T-helper 1 cell treated with Interleukin-12 subunit alpha and Interleukin-12 subunit beta and Interleukin-4 antibody, amounts not matched to agents 30 μg/mL and 1 μg/mL, for 36 hours (primary cell): ENCODE measurements at regions not wholly inside any gene's neighbourhood (a gene's known extent, or its start where the extent isn't known, plus 50 kb on each side); places are given as distances from the start of the nearest gene placed in this dataset.

Experiments used
- H3K27ac Mint-ChIP-seq: one replicate; pipeline ENCODE4 v1.8.0; 2021; ENCODE audit warnings: mild to moderate bottlenecking, mixed read lengths
- H3K27me3 Mint-ChIP-seq: one replicate; pipeline ENCODE4 v1.8.0; 2021; ENCODE audit warnings: low read depth, mixed read lengths
- H3K36me3 Mint-ChIP-seq: one replicate; pipeline ENCODE4 v1.8.0; 2021; ENCODE audit warnings: low read depth, mixed read lengths
- H3K4me1 Mint-ChIP-seq: one replicate; pipeline ENCODE4 v1.8.0; 2021; ENCODE audit warnings: low read depth, mixed read lengths
- H3K4me3 Mint-ChIP-seq: one replicate; pipeline ENCODE4 v1.8.0; 2021; ENCODE audit warnings: mild to moderate bottlenecking, moderate library complexity, mixed read lengths
- H3K9me3 Mint-ChIP-seq: one replicate; pipeline ENCODE4 v1.8.0; 2021; ENCODE audit warnings: mixed read lengths

- Mint-ChIP-seq H3K27ac (no peak overlapping the region), H3K9me3 (no peaks in the 10 kb centered on the region), H3K36me3 (no peaks in the 10 kb centered on the region), H3K27me3 (peaks cover 10% of the 10 kb centered on the region), H3K4me3 (no peak overlapping the region), H3K4me1 (no peaks in the 10 kb centered on the region)
Measured at GRCh38 chr20:59453759-59454560, 150.4 kb upstream of the PHACTR3 start.

- no peaks in the 10 kb centered on the region for H3K4me1 Mint-ChIP-seq
- H3K9me3 Mint-ChIP-seq = no peaks in the 10 kb centered on the region
- H3K27ac Mint-ChIP-seq = no peak overlapping the region
- H3K27me3 Mint-ChIP-seq = peaks cover 4% of the 10 kb centered on the region
- no peaks in the 10 kb centered on the region for H3K36me3 Mint-ChIP-seq
- H3K4me3 Mint-ChIP-seq = no peak overlapping the region
Measured at GRCh38 chr20:59455402-59456341, 148.7 kb upstream of the PHACTR3 start.

GRCh38 chr20:59456342-59457279, 147.7 kb upstream of the PHACTR3 start:
- Mint-ChIP-seq H3K36me3 (no peaks in the 10 kb centered on the region), H3K4me3 (no peak overlapping the region), H3K27me3 (peaks cover 4% of the 10 kb centered on the region), H3K4me1 (no peaks in the 10 kb centered on the region), H3K27ac (no peak overlapping the region), H3K9me3 (no peaks in the 10 kb centered on the region)

GRCh38 chr20:59458645-59459044, 145.7 kb upstream of the PHACTR3 start:
- Mint-ChIP-seq H3K27me3 (no peaks in the 10 kb centered on the region), H3K27ac (no peak overlapping the region), H3K9me3 (no peaks in the 10 kb centered on the region), H3K4me3 (no peak overlapping the region), H3K36me3 (no peaks in the 10 kb centered on the region), H3K4me1 (no peaks in the 10 kb centered on the region)

- H3K27ac Mint-ChIP-seq = no peak overlapping the region
- no peaks in the 10 kb centered on the region for H3K9me3 Mint-ChIP-seq
- no peaks in the 10 kb centered on the region for H3K4me1 Mint-ChIP-seq
- no peak overlapping the region for H3K4me3 Mint-ChIP-seq
- no peaks in the 10 kb centered on the region for H3K27me3 Mint-ChIP-seq
- H3K36me3 Mint-ChIP-seq = no peaks in the 10 kb centered on the region
Measured at GRCh38 chr20:59459586-59459985, 144.8 kb upstream of the PHACTR3 start.

GRCh38 chr20:59460352-59460751, 144.0 kb upstream of the PHACTR3 start:
- Mint-ChIP-seq H3K27ac (no peak overlapping the region), H3K36me3 (no peaks in the 10 kb centered on the region), H3K9me3 (no peaks in the 10 kb centered on the region), H3K4me3 (no peak overlapping the region), H3K27me3 (no peaks in the 10 kb centered on the region), H3K4me1 (no peaks in the 10 kb centered on the region)

GRCh38 chr20:59461526-59461925, 142.8 kb upstream of the PHACTR3 start:
- Mint-ChIP-seq H3K27me3 (no peaks in the 10 kb centered on the region), H3K4me1 (no peaks in the 10 kb centered on the region), H3K36me3 (no peaks in the 10 kb centered on the region), H3K9me3 (no peaks in the 10 kb centered on the region), H3K27ac (no peak overlapping the region), H3K4me3 (no peak overlapping the region)

GRCh38 chr20:59462249-59462648, 142.1 kb upstream of the PHACTR3 start:
- Mint-ChIP-seq H3K4me1 (no peaks in the 10 kb centered on the region), H3K27ac (no peak overlapping the region), H3K36me3 (no peaks in the 10 kb centered on the region), H3K4me3 (no peak overlapping the region), H3K9me3 (no peaks in the 10 kb centered on the region), H3K27me3 (no peaks in the 10 kb centered on the region)

- Mint-ChIP-seq H3K9me3 (no peaks in the 10 kb centered on the region), H3K4me1 (no peaks in the 10 kb centered on the region), H3K4me3 (no peak overlapping the region), H3K27me3 (no peaks in the 10 kb centered on the region), H3K36me3 (no peaks in the 10 kb centered on the region), H3K27ac (no peak overlapping the region)
Measured at GRCh38 chr20:59463541-59463940, 140.8 kb upstream of the PHACTR3 start.

GRCh38 chr20:59466107-59466815, 138.1 kb upstream of the PHACTR3 start:
- Mint-ChIP-seq H3K27ac (no peak overlapping the region), H3K36me3 (no peaks in the 10 kb centered on the region), H3K27me3 (no peaks in the 10 kb centered on the region), H3K4me1 (no peaks in the 10 kb centered on the region), H3K9me3 (no peaks in the 10 kb centered on the region), H3K4me3 (no peak overlapping the region)

GRCh38 chr20:59468831-59469230, 135.5 kb upstream of the PHACTR3 start:
- H3K27ac Mint-ChIP-seq = no peak overlapping the region
- H3K36me3 Mint-ChIP-seq = no peaks in the 10 kb centered on the region
- H3K27me3 Mint-ChIP-seq = peaks cover 3% of the 10 kb centered on the region
- no peaks in the 10 kb centered on the region for H3K9me3 Mint-ChIP-seq
- H3K4me1 Mint-ChIP-seq = no peaks in the 10 kb centered on the region
- H3K4me3 Mint-ChIP-seq = no peak overlapping the region

GRCh38 chr20:59469267-59470252, 134.8 kb upstream of the PHACTR3 start:
- no peaks in the 10 kb centered on the region for H3K36me3 Mint-ChIP-seq
- no peaks in the 10 kb centered on the region for H3K9me3 Mint-ChIP-seq
- no peak overlapping the region for H3K4me3 Mint-ChIP-seq
- no peak overlapping the region for H3K27ac Mint-ChIP-seq
- H3K27me3 Mint-ChIP-seq = peaks cover 10% of the 10 kb centered on the region
- no peaks in the 10 kb centered on the region for H3K4me1 Mint-ChIP-seq

- H3K27me3 Mint-ChIP-seq = peaks cover 10% of the 10 kb centered on the region
- H3K36me3 Mint-ChIP-seq = no peaks in the 10 kb centered on the region
- H3K27ac Mint-ChIP-seq = no peak overlapping the region
- no peaks in the 10 kb centered on the region for H3K4me1 Mint-ChIP-seq
- no peak overlapping the region for H3K4me3 Mint-ChIP-seq
- no peaks in the 10 kb centered on the region for H3K9me3 Mint-ChIP-seq
Measured at GRCh38 chr20:59470521-59470920, 133.8 kb upstream of the PHACTR3 start.
